ENCODE measurements at regions not wholly inside any gene's neighbourhood (a gene's known extent, or its start where the extent isn't known, plus 50 kb on each side); places are given as distances from the start of the nearest gene placed in this dataset.
"Not testable (repeated sequence)": the region's sequence is repeated elsewhere in the genome, so short reads cannot be mapped to it uniquely, and the experiment has no call there.

DNA sequence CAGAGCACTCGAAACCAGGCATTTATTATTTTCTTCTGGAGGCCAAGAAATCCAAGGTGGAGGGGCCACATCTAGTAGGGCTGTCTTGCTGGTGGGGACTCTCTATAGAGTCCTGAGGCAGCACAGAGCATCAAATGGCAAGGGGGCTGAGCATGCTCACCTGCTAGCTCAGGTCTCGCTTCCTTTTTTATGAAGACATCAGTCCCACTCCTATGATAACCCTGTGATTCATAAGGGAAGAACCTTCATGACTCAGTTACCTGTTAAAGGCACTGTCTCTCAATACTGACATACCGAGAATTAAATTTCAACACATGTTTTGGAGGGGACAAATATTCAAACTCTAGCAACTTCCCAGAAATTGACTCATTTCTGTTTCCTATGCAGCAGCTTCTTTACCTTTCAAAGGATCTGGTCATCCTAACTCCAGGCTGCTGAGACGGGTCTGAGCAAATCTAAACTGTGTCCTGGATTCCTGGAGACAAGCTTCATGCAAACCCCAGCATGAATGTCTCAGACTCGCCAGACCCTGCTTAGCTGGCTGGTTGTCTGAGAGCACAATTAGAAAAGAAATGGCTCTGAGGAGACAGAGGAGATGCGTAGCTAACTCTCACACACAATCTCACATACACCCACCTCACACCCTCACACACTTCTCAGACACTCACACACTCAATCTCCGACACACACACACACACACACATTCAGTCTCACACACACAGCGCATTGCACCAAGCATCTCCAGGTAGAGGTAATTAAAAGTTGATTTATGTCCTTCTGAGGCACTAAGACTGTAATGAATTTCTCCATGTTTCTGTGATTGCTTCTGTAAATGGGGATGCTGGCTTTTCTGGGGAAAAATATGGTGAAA, 280.8 kb downstream of the BCL2L11 start:
- H3K4me1 ChIP-seq; intact Hi-C loops (cut with DNase I); DNase-seq (ENCODE audit: low spot score in 2 of 2); H3K36me3 ChIP-seq; H3K27me3 ChIP-seq; H3K4me3 ChIP-seq; H3K9me3 ChIP-seq; H3K27ac ChIP-seq: not testable (repeated sequence)

DNA sequence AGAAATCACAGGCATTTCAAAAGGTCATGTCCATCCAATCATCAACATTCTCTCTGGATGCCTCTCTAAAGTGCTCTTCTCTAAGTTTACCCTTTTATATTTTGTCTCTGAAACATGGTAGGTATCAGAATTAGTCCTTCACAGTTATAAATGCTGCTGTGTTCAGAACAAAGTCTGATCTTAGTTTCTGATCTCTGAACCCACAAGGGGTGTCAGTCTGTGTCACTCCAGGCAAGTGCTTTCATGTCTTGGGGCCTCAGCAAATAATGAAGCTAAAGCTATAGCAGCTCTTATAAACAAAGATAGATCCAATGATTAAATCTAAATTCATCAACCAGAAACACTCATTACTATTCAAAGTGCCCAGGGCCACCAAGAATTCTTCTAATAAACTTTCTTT, 281.7 kb downstream of the BCL2L11 start:
- H3K27ac ChIP-seq; H3K4me1 ChIP-seq; H3K36me3 ChIP-seq; H3K9me3 ChIP-seq; intact Hi-C loops (cut with DNase I); DNase-seq (ENCODE audit: low spot score in 2 of 2); H3K4me3 ChIP-seq; H3K27me3 ChIP-seq: not testable (repeated sequence)

DNA sequence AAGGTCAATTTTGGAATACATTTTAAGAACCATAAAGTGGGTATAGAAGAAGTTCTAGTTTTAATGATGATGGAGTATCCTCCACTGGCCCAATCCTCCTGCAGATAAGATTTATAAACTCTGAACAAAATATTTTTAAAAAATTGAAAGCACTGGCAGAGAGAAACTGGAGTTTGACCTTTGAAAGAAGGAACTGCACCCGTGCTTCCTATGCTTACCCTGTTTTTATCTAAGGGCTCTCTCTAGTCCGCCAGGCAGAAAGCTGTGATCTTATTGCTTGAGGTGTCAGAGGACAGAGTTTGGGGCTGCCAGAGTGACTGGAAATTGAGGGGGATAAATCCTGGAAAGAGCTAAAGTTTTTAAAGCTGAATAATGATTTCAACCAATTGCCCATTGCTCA, 282.6 kb downstream of the BCL2L11 start:
- H3K27ac ChIP-seq; H3K36me3 ChIP-seq; DNase-seq (ENCODE audit: low spot score in 2 of 2); intact Hi-C loops (cut with DNase I); H3K4me3 ChIP-seq; H3K9me3 ChIP-seq; H3K27me3 ChIP-seq; H3K4me1 ChIP-seq: not testable (repeated sequence)

DNA sequence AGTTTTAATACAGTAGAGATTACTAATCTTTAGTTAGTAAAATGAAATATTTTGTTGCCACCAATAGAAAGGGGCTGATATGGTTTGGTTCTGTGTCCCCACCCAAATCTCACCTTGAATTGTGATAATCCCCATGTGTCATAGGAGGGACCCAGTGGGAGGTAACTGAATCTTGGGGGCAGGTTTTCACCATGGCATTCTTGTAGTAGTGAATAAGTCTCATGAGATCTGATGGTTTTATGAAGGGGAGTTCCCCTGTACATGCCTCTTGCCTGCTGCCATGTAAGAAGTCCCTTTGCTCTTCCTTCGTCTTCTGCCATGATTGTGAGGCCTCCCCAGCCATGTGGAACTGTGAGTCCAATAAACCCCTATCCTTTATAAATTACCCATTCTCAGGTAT, 285.9 kb downstream of the BCL2L11 start:
- H3K9me3 ChIP-seq; H3K4me1 ChIP-seq; H3K36me3 ChIP-seq; H3K27ac ChIP-seq; H3K27me3 ChIP-seq; intact Hi-C loops (cut with DNase I); DNase-seq (ENCODE audit: low spot score in 2 of 2); H3K4me3 ChIP-seq: not testable (repeated sequence)

DNA sequence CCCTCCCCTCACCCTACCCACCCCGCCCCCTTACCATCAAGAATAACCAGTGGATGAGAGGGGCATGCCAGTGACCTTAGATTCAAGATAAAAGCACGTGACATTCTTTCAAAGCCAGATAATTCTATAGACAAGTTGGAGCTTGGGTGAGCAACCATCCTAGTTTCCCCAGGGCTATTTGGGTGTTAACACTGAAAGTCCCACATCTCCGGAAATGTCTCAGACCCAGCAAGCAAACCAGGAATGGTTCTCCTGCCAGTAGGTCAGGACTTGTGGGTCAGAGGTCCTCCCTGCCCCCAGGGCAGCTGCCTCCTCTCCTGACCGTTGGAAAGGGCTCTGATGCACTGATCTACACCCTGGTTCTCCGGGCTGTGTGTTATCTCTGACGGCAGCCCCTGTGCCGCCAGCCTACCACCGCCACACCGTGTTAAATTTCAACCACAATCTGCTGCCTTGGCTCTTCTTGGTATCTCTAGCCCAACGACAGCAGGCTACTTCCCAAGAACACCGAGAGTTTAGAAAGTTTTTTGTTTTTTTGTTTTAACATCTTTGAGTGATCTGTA, 287.0 kb downstream of the BCL2L11 start:
- H3K27me3 ChIP-seq; H3K9me3 ChIP-seq; H3K27ac ChIP-seq; intact Hi-C loops (cut with DNase I); DNase-seq (ENCODE audit: low spot score in 2 of 2); H3K4me1 ChIP-seq; H3K4me3 ChIP-seq; H3K36me3 ChIP-seq: not testable (repeated sequence)

DNA sequence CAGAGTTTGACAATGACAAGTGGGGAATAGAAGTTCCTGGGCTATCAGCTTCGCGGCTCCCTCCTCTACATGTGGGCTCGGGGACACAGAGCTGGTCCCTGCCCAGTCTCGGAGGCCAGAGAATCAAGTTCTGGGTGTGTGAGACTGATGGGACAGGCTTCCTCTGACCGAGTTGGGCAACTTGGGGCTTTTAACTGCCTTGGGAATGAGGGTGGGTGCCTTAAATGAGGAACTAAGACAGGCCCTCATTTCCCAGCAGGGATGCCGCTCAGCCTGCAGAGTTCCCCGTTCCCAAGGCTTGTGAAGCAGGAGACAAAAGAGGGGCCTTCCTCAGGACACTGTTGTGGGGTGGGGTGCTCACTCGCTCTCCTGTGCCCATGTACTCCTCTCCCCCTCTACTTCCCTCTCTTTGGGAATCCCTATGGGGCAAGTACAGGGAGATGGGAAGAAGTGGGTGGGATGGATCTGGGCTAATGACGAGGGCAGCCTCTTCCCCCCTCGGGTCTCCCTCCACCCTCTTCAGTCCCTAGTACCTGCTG, 290.2 kb downstream of the BCL2L11 start:
- H3K4me1 ChIP-seq; H3K9me3 ChIP-seq; H3K4me3 ChIP-seq; H3K27ac ChIP-seq; H3K36me3 ChIP-seq; H3K27me3 ChIP-seq; intact Hi-C loops (cut with DNase I); DNase-seq (ENCODE audit: low spot score in 2 of 2): not testable (repeated sequence)

DNA sequence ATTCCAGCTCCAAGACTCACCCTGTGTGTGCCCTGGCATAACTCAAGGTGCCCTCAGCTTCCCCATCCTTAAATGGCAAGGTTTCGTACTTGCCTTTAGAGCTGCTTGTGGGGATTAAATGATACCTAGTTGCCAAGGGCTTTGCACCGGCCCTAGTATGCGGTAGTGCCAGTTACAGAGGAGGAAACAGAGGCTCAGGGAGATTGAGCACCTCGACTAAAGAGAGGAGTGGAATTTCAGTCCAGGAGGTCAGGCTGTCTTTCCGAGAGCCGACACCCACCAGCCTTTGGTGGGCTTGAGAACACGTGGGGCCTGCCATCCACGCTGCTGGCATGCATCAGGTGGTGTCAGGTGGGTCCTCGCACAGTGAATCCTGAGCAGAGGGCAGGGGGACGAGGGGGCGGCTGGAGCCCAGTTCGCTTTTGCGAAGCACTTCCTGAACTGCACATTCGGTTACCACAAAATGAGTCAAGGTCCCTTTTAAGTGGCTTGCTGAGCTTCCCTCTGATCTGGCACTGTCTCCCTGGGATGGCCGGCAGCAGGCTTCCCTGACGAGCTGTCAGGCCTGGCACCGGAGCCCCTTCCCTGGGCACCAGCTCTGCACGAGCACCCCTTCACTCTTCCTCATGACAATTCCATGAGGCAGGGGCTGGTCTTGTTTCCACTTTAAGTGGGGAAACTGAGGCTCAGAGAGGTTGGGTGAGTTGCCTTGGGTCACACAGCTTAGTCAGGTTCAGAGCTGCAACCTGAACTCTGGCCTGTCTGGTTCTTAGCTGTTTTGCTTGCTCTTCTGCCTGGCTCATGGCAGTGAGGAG, 291.4 kb downstream of the BCL2L11 start:
- H3K27ac ChIP-seq; H3K4me3 ChIP-seq; H3K9me3 ChIP-seq; H3K4me1 ChIP-seq; H3K36me3 ChIP-seq; DNase-seq (ENCODE audit: low spot score in 2 of 2); intact Hi-C loops (cut with DNase I); H3K27me3 ChIP-seq: not testable (repeated sequence)

DNA sequence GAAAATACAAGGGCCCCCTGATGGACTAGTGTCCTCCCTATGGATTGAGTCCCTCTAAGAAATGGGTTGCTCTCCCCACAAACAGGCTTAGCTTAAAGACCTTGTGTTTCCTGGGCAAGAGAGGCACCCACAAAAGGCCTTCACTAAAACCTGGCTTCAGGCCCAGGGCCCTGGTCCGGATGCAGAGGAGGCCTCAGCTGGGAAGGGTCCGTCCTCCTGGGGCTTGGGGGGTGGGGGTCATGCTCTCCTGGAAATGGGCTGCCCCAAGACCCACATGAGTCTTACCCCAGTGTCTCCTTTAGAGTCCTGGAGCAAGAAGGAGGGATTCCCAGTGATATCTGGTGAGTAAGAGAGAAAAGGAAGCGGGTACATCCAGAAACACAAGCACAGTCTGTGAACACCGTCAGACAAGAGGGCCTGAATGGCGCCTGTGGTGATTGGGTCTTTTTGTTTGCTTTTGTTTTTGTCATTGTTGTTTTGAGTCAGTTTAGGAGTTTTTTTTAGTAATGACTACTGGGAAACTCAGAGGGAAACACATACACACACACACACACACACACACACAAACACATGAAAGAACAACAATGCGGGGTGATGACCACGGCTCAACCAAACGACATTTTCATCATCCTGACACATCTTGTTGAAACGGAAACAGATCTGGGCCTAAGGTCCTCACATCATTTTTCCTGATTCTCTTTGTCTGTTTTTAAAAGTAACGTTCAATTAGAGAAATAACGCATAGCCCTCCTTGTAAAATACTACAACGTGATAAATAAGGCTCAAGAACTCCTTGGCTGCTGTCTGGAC, 292.3 kb downstream of the BCL2L11 start:
- H3K27ac ChIP-seq; H3K27me3 ChIP-seq; intact Hi-C loops (cut with DNase I); DNase-seq (ENCODE audit: low spot score in 2 of 2); H3K36me3 ChIP-seq; H3K9me3 ChIP-seq; H3K4me3 ChIP-seq; H3K4me1 ChIP-seq: not testable (repeated sequence)

DNA sequence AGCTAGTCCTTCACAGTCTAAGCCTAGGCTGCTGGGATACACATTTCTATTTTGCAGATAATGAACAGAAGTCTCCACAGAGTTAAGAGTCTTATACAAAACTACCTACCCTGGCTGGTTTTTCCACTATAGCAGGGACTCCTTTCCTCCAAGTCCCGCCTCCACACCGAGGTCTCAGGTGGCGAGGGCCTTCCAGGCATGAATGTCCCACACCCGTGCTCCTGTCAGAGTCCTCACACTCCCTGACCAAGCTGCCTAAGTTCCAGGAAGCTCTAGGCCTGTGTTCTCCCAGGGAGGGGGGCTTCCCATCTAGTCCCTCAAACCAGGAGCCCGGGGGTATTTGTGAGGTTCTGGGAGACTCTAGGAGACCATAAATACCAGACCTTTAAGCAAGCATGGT, 293.2 kb downstream of the BCL2L11 start:
- DNase-seq (ENCODE audit: low spot score in 2 of 2); H3K36me3 ChIP-seq; H3K9me3 ChIP-seq; H3K27me3 ChIP-seq; intact Hi-C loops (cut with DNase I); H3K4me3 ChIP-seq; H3K4me1 ChIP-seq; H3K27ac ChIP-seq: not testable (repeated sequence)

DNA sequence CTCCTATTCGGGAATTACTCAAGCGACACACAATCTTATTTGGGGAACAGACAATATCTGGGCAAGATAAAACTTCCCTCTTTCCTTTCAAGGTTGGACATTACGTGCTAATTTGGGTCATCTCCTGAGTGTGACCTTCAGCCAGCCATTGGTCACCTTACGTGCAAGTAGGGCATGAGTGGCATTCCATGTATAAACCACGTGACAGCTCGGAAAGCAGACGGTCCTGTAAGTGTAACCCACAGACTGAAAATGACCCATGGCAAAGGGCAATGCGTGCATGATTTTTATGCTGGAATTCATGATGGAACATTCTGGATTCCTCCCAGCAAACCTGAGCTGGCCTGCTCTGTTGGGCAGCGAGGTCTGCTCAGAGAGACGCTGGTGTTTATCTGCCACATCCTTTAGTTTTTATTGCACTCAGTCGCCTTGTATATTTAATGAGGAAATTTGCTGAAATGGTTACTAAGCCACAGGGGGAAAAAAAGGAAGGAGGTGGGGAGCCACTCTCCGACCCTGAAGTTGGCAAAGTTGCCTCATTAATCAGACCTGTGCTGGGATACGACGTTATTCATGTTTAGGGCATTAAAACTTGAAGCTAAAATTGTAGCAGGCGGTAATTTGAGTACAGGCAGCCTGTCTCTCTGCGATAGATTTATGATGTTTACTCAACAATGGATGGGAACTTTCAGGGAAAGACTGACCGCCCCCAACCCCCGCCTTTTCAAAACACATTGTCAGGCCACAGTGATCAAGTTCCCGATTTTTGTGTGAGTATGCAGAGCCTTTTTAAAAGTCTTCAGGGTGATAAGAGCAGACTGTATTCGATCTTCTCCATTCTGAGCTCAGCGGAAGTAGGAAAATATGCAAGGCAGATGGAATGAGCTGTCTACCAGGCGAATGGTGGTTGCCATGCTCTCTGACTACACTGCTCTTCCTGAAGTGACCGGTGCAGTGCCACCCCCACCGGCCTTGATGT, 295.3 kb downstream of the BCL2L11 start:
- H3K9me3 ChIP-seq; H3K36me3 ChIP-seq; intact Hi-C loops (cut with DNase I); H3K27ac ChIP-seq; H3K4me1 ChIP-seq; H3K4me3 ChIP-seq; H3K27me3 ChIP-seq; DNase-seq (ENCODE audit: low spot score in 2 of 2): not testable (repeated sequence)

DNA sequence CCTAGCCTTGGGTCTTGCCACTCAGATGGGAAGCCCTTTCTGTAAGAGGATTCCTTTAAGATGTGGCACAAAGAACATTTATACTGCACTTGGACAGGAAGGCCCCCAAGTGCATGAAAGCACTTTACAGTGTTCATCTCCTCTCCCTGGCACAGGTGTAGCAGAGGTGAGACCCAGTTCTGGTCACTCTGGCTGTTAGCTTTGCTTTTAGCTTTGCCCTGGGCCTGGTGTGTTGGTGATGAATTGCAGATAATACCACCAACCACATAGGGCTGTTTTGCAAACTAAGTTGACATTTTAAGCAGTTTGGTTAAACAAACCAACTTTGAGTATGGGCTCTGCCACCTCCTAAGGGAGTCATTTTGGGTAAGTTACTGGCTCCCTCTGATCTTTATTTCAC, 296.3 kb downstream of the BCL2L11 start:
- DNase-seq (ENCODE audit: low spot score in 2 of 2); H3K36me3 ChIP-seq; H3K4me3 ChIP-seq; H3K9me3 ChIP-seq; intact Hi-C loops (cut with DNase I); H3K27ac ChIP-seq; H3K27me3 ChIP-seq; H3K4me1 ChIP-seq: not testable (repeated sequence)

DNA sequence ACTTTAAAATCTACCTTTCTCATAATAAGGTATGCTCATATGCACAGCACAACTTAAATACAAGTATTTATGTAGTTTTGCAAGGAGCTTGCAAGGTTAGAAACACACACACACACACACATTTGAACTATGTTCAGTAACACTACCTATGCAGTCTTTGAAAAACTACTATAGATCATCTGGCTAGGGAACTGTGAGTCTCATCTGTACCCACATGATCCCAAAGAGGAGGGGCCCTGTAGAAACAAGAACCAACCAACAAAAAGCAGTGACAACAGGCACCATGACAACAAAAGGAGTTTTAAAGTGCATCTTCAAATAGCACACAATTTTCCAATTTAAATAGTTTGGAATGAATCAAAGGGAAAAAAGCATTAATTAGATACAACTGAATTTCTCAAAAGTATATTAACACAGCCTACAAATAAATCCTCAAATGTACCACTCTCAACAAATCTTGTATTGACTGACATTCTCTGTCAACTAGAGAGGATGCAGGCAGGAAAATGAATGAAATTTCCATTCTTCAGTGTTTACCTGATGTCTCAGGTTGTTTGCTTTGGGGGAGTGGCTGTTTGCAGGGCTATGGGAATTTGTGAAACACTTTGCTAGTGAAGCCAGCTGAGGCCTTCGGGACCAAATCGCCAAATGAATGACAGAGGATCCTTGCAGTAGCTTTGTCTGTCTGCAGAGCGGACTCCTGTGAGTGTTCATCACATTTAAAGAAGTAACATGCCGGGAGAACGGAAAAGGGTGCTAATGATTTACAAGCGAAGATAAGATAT, 297.6 kb downstream of the BCL2L11 start:
- H3K4me1 ChIP-seq; H3K9me3 ChIP-seq; intact Hi-C loops (cut with DNase I); H3K36me3 ChIP-seq; DNase-seq (ENCODE audit: low spot score in 2 of 2); H3K27ac ChIP-seq; H3K27me3 ChIP-seq; H3K4me3 ChIP-seq: not testable (repeated sequence)

Data from ascending aorta (tissue), 2 donors.